Dendritic cell treated with granulocyte-macrophage colony-stimulating factor and Interleukin-4, amounts not matched to agents 40 ng/mL and 50 ng/mL, for 4 days (primary cell): ENCODE measurements at regions not wholly inside any gene's neighbourhood (a gene's known extent, or its start where the extent isn't known, plus 50 kb on each side); places are given as distances from the start of the nearest gene placed in this dataset.
"Not testable (repeated sequence)": the region's sequence is repeated elsewhere in the genome, so short reads cannot be mapped to it uniquely, and the experiment has no call there.

Experiments
- H3K27ac Mint-ChIP-seq: one replicate; pipeline ENCODE4 v1.8.0; 2022; ENCODE audit warnings: mild to moderate bottlenecking, mixed read lengths
- H3K27me3 Mint-ChIP-seq: one replicate; pipeline ENCODE4 v1.8.0; 2022; ENCODE audit warnings: mild to moderate bottlenecking, mixed read lengths
- H3K36me3 Mint-ChIP-seq: one replicate; pipeline ENCODE4 v1.8.0; 2022; ENCODE audit warnings: low read depth, mixed read lengths
- H3K4me1 Mint-ChIP-seq: one replicate; pipeline ENCODE4 v1.8.0; 2022; ENCODE audit warnings: low read depth, mixed read lengths
- H3K4me3 Mint-ChIP-seq: one replicate; pipeline ENCODE4 v1.8.0; 2022; ENCODE audit warnings: mild to moderate bottlenecking, moderate library complexity, mixed read lengths
- H3K9me3 Mint-ChIP-seq: one replicate; pipeline ENCODE4 v1.8.0; 2022; ENCODE audit warnings: mixed read lengths
- intact Hi-C: fragments of 100-400 bp; cut with micrococcal nuclease; formaldehyde crosslinking; loops from one replicate; pipeline ENCODE4 v1.15.0; 2022

- Mint-ChIP-seq H3K27me3 (peaks cover 11% of the 10 kb centered on the region), H3K4me3 (no peak overlapping the region), H3K27ac (no peak overlapping the region), H3K9me3 (no peaks in the 10 kb centered on the region), H3K36me3 (peaks cover 15% of the 10 kb centered on the region), H3K4me1 (peaks cover 12% of the 10 kb centered on the region)
- intact Hi-C loops: no loop called here
Measured at GRCh38 chr16:21523411-21524067, 75.8 kb upstream of the METTL9 start.

GRCh38 chr16:21524068-21524751, 75.2 kb upstream of the METTL9 start:
- Mint-ChIP-seq H3K27me3 (peaks cover 11% of the 10 kb centered on the region), H3K4me3 (no peak overlapping the region), H3K36me3 (peaks cover 8% of the 10 kb centered on the region), H3K9me3 (no peaks in the 10 kb centered on the region), H3K4me1 (peaks cover 5% of the 10 kb centered on the region), H3K27ac (no peak overlapping the region)
- intact Hi-C loops: no loop called here

GRCh38 chr16:21524752-21525028, 74.7 kb upstream of the METTL9 start:
- H3K27me3 Mint-ChIP-seq: peaks cover 11% of the 10 kb centered on the region
- H3K36me3 Mint-ChIP-seq, H3K9me3 Mint-ChIP-seq, intact Hi-C loops, H3K27ac Mint-ChIP-seq, H3K4me1 Mint-ChIP-seq, H3K4me3 Mint-ChIP-seq: not testable (repeated sequence)

- H3K36me3 Mint-ChIP-seq, H3K4me3 Mint-ChIP-seq, H3K9me3 Mint-ChIP-seq, H3K27ac Mint-ChIP-seq, intact Hi-C loops, H3K4me1 Mint-ChIP-seq: not testable (repeated sequence)
- H3K27me3 Mint-ChIP-seq: peaks cover 14% of the 10 kb centered on the region
Measured at GRCh38 chr16:21525029-21525895, 74.1 kb upstream of the METTL9 start.

GRCh38 chr16:21525956-21526922, 73.1 kb upstream of the METTL9 start:
- H3K36me3 Mint-ChIP-seq, H3K27ac Mint-ChIP-seq, intact Hi-C loops, H3K4me1 Mint-ChIP-seq, H3K9me3 Mint-ChIP-seq, H3K4me3 Mint-ChIP-seq: not testable (repeated sequence)
- peaks cover 18% of the 10 kb centered on the region for H3K27me3 Mint-ChIP-seq

- Mint-ChIP-seq H3K27ac (no peak overlapping the region), H3K27me3 (peaks cover 18% of the 10 kb centered on the region), H3K9me3 (no peaks in the 10 kb centered on the region), H3K36me3 (no peaks in the 10 kb centered on the region), H3K4me1 (peaks cover 4% of the 10 kb centered on the region), H3K4me3 (no peak overlapping the region)
- intact Hi-C loops: no loop called here
Measured at GRCh38 chr16:21526923-21527807, 72.2 kb upstream of the METTL9 start.

GRCh38 chr16:21529060-21529658, 70.2 kb upstream of the METTL9 start:
- H3K4me3 Mint-ChIP-seq, H3K27ac Mint-ChIP-seq, intact Hi-C loops, H3K36me3 Mint-ChIP-seq, H3K9me3 Mint-ChIP-seq, H3K4me1 Mint-ChIP-seq: not testable (repeated sequence)
- peaks cover 21% of the 10 kb centered on the region for H3K27me3 Mint-ChIP-seq

GRCh38 chr16:21530729-21531383, 68.5 kb upstream of the METTL9 start:
- H3K4me3 Mint-ChIP-seq, H3K4me1 Mint-ChIP-seq, H3K36me3 Mint-ChIP-seq, intact Hi-C loops, H3K9me3 Mint-ChIP-seq: not testable (repeated sequence)
- H3K27me3 Mint-ChIP-seq: peaks cover 21% of the 10 kb centered on the region
- peak overlapping the region; percentile 21 for H3K27ac Mint-ChIP-seq

GRCh38 chr16:21532996-21533395, 66.4 kb upstream of the METTL9 start:
- H3K36me3 Mint-ChIP-seq, intact Hi-C loops, H3K4me3 Mint-ChIP-seq, H3K27ac Mint-ChIP-seq, H3K9me3 Mint-ChIP-seq: not testable (repeated sequence)
- Mint-ChIP-seq H3K27me3 (peaks cover 12% of the 10 kb centered on the region), H3K4me1 (peaks cover 14% of the 10 kb centered on the region)

GRCh38 chr16:21533474-21533873, 65.9 kb upstream of the METTL9 start:
- Mint-ChIP-seq H3K27me3 (peaks cover 10% of the 10 kb centered on the region), H3K4me1 (peaks cover 19% of the 10 kb centered on the region)
- intact Hi-C loops, H3K27ac Mint-ChIP-seq, H3K36me3 Mint-ChIP-seq, H3K9me3 Mint-ChIP-seq, H3K4me3 Mint-ChIP-seq: not testable (repeated sequence)

- H3K27ac Mint-ChIP-seq, H3K4me3 Mint-ChIP-seq, intact Hi-C loops, H3K9me3 Mint-ChIP-seq, H3K27me3 Mint-ChIP-seq, H3K36me3 Mint-ChIP-seq: not testable (repeated sequence)
- peaks cover 30% of the 10 kb centered on the region for H3K4me1 Mint-ChIP-seq
Measured at GRCh38 chr16:21534561-21534960, 64.8 kb upstream of the METTL9 start.

- H3K27ac Mint-ChIP-seq, H3K4me3 Mint-ChIP-seq, intact Hi-C loops, H3K36me3 Mint-ChIP-seq, H3K27me3 Mint-ChIP-seq, H3K9me3 Mint-ChIP-seq: not testable (repeated sequence)
- peaks cover 36% of the 10 kb centered on the region for H3K4me1 Mint-ChIP-seq
Measured at GRCh38 chr16:21535201-21535600, 64.2 kb upstream of the METTL9 start.
